ENCODE measurements at regions not wholly inside any gene's neighbourhood (a gene's known extent, or its start where the extent isn't known, plus 50 kb on each side); places are given as distances from the start of the nearest gene placed in this dataset.

DNA sequence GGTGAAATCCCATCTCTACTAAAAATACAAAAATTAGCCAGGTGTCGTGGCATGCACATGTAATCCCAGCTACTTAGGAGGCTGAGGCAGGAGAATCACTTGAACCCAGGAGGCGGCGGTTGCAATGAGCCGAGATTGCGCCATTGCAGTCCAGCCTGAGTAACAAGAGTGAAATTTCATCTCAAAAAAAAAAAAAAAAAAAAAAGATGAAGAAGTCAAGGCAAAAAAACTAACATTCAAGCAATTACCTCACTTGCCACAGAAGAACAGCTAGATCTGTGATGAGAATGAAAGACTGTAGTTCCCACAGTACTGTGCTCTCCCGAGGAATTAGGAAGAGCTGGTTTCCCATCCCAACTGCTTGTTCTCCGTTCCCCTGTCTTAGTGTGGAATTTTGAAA, 144.7 kb upstream of the ECI2 start:
- no TSS peak for BruUV-seq (replicated peaks)
- ChIA-PET CTCF (ENCODE audit: low intra/inter-chr PET ratio) (no interaction called here), POLR2A (interaction anchor here (0.8 kb wide), 1 partner anchor 9 kb away, joined by 3 read pairs; no protein-coding TSS in a partner anchor)
- Histone ChIP-seq H3K9ac (ENCODE audit: insufficient read depth in 1 of 2, low read depth in 2 of 2, low read length in 2 of 2) (no peak overlapping the region), H3K4me1 (replicated peaks in 1 of 2; ENCODE audit: control insufficient read depth in 2 of 2, insufficient read depth in 2 of 2, low read length in 2 of 2) (peaks cover 0 to 8% of the 10 kb centered on the region in 2 experiments; a peak in 3 of 5 replicates), H4K20me1 (replicated peaks; ENCODE audit: control insufficient read depth, insufficient read depth, low read length) (no peaks in the 10 kb centered on the region), H3K36me3 (ENCODE audit: control insufficient read depth, insufficient read depth, low read length) (no peaks in the 10 kb centered on the region), H2AFZ (ENCODE audit: low read depth, low read length) (no peak overlapping the region), H3K9me1 (ENCODE audit: control insufficient read depth, insufficient read depth, low read length) (no peaks in the 10 kb centered on the region), H3K27me3 (ENCODE audit: control insufficient read depth in 2 of 2, insufficient read depth in 2 of 2, low read length in 2 of 2) (peaks cover 28 to 50% of the 10 kb centered on the region in 2 experiments), H3K9me3 (replicated peaks; ENCODE audit: control insufficient read depth, insufficient read depth, low read depth, low read length) (no peaks in the 10 kb centered on the region), H3K4me3 (no peak overlapping the region), H3K79me2 (ENCODE audit: control insufficient read depth, insufficient read depth, low read length) (no peaks in the 10 kb centered on the region), H3K27ac (ENCODE audit: extremely low read depth, low read depth, low read length) (no peak overlapping the region), H3K4me2 (ENCODE audit: insufficient read depth, low read length) (no peak overlapping the region)
- no peak for ATAC-seq
- DNase-seq (ENCODE audit: extremely low read depth in 1 of 4, low spot score in 3 of 4) = no peak
- FAIRE-seq = no peak
- WGBS (ENCODE audit: insufficient coverage, low coverage, missing lambda C conversion rate) = 26% methylated on average over 7 of the region's 7 CpGs
- intact Hi-C loops (cut with micrococcal nuclease) = no loop called here
- in situ Hi-C loops (cut with MboI) = no loop called here
- TF ChIP-seq, protein P1, sequence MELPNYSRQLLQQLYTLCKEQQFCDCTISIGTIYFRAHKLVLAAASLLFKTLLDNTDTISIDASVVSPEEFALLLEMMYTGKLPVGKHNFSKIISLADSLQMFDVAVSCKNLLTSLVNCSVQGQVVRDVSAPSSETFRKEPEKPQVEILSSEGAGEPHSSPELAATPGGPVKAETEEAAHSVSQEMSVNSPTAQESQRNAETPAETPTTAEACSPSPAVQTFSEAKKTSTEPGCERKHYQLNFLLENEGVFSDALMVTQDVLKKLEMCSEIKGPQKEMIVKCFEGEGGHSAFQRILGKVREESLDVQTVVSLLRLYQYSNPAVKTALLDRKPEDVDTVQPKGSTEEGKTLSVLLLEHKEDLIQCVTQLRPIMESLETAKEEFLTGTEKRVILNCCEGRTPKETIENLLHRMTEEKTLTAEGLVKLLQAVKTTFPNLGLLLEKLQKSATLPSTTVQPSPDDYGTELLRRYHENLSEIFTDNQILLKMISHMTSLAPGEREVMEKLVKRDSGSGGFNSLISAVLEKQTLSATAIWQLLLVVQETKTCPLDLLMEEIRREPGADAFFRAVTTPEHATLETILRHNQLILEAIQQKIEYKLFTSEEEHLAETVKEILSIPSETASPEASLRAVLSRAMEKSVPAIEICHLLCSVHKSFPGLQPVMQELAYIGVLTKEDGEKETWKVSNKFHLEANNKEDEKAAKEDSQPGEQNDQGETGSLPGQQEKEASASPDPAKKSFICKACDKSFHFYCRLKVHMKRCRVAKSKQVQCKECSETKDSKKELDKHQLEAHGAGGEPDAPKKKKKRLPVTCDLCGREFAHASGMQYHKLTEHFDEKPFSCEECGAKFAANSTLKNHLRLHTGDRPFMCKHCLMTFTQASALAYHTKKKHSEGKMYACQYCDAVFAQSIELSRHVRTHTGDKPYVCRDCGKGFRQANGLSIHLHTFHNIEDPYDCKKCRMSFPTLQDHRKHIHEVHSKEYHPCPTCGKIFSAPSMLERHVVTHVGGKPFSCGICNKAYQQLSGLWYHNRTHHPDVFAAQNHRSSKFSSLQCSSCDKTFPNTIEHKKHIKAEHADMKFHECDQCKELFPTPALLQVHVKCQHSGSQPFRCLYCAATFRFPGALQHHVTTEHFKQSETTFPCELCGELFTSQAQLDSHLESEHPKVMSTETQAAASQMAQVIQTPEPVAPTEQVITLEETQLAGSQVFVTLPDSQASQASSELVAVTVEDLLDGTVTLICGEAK (IDR thresholded peaks at IDR 0.05) = no peak
- TF ChIP-seq, protein P1 (CRISPR knock-in tag; IDR thresholded peaks at IDR 0.05) = no peak
- TF ChIP-seq ILK (tag; IDR thresholded peaks at IDR 0.05; ENCODE audit: borderline replicate concordance, low read depth) = no peak

All from K562 (cell line).